Omental fat pad (tissue), 3 donors: ENCODE measurements at regions not wholly inside any gene's neighbourhood (a gene's known extent, or its start where the extent isn't known, plus 50 kb on each side); places are given as distances from the start of the nearest gene placed in this dataset.

ENCODE experiments used
- ATAC-seq: fragments of 150-250 bp; one replicate; pipeline ENCODE4 v1.9.1; 2016; ENCODE audit warnings: mild to moderate bottlenecking, moderate library complexity; ENCODE audit not compliant: low FRiP score
- DNase-seq: peaks from one replicate; pipeline ENCODE4 v3.0.0-alpha.2; 2019; ENCODE audit warnings: low spot score
- TF ChIP-seq, protein P1 (sequence below), 3 donors: fragments of 450-650 bp; IDR thresholded peaks; one replicate each; pipeline ENCODE4 v1.5.1; 2016 to 2017; ENCODE audit warnings: antibody characterized with exemption in 3 of 3, mild to moderate bottlenecking in 3 of 3, moderate library complexity in 2 of 3

DNA sequence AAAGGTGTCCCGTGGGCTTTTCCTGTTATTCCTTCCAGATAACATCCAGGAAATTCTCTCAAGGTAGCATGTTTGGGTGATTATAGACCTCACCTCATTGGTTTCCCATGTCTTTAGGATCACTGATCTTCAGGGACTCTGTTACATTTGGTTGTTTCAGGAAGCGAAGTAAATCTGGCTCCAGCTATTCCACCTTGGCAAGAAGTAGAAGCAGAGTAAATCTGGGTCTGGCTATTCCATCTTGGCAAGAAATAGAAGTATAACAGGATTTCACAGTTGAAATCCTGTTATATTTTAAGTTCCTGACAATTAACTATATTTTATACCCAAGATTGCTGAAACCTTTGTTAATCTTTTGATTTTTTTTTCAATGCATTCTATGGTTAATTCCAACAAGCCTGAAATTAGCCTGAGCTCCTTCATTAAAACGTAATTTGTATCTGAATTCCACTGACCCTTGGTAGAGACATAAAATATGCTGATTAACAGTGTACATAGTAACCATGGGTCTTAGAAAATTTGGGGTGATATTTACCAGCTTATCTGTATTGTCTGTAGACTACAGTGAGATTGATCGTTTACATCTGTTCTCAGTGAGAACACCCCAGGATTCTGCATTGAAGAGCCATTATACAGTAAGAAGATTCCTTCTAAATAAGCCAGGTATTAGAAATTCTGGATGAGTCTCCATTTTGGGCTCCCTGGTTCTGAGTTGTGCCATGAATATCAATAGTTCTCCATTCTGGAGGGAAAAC is 267.6 kb upstream of the SLITRK6 start:
- ATAC-seq (no peak), DNase-seq (no peak)
- TF ChIP-seq, protein P1, sequence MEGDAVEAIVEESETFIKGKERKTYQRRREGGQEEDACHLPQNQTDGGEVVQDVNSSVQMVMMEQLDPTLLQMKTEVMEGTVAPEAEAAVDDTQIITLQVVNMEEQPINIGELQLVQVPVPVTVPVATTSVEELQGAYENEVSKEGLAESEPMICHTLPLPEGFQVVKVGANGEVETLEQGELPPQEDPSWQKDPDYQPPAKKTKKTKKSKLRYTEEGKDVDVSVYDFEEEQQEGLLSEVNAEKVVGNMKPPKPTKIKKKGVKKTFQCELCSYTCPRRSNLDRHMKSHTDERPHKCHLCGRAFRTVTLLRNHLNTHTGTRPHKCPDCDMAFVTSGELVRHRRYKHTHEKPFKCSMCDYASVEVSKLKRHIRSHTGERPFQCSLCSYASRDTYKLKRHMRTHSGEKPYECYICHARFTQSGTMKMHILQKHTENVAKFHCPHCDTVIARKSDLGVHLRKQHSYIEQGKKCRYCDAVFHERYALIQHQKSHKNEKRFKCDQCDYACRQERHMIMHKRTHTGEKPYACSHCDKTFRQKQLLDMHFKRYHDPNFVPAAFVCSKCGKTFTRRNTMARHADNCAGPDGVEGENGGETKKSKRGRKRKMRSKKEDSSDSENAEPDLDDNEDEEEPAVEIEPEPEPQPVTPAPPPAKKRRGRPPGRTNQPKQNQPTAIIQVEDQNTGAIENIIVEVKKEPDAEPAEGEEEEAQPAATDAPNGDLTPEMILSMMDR (IDR thresholded peaks at IDR 0.05), result no peak

DNA sequence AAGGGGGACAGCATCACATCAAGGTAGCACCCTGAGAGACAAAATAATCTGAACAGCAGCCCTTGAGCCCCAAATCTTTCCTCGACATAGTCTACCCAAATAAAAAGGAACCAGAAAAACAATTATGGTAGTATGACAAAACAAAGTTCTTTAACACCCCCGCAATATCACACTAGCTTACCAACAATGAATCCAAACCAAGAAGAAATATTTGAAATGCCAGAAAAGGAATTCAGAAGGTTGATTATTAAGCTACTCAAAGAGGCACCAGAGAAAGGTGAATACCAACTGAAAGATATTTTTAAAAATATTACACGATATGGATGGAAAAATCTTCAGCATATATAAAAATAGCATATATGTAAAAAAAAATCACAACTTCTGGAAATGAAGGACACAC is 252.9 kb upstream of the SLITRK6 start:
- no peak for ATAC-seq
- TF ChIP-seq, protein P1 (IDR thresholded peaks at IDR 0.05), result no peak

DNA sequence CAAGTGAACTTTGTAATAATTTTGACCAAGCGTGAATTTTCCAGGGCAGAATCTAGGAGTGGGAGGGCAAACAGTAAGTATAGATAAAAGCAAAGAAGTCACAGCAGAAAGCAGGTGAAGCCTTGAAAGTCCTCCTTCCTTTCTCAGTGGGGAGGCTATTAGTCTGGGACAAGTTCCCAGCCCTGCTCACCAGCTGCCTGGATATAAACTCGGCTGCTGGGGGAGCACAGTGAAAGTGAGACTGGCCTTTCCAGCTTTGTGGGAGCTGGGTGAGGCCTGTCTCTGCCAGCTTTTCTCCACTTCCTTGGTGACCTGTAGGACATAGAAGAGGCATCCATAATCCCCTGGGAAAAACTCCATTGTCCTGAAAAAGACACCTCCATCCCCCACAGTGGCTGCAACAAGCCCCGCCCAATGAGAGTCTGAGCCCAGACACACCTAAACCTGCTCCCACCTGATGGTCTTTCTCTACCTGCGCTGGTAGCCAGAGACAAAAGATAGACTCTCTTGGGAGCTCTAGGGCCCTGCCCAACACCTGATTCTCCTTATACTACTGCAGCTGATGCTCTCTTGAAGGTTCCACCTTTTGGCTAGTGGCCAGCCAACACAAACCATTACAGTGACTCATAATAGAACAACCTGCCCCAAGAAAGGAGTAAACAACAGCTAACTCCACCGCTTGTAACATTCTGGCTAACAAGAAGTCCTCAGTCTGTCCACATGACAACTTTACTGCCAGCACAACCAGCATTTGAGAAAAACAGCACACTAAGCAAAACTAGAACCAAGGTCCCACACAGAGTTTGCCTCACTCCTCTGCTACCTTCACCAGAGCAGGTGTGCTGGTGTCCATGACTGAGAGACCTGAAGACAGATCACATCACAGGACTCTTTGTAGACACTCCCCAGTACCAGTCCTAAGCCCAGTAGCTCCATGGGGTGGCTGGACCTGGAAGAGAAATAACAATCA is 252.2 kb upstream of the SLITRK6 start:
- ATAC-seq (no peak), DNase-seq (no peak)
- TF ChIP-seq, protein P1 (IDR thresholded peaks at IDR 0.05), result no peak

More for the DNA sequence above, 252.9 kb upstream of the SLITRK6 start:
- DNase-seq, result no peak

DNA sequence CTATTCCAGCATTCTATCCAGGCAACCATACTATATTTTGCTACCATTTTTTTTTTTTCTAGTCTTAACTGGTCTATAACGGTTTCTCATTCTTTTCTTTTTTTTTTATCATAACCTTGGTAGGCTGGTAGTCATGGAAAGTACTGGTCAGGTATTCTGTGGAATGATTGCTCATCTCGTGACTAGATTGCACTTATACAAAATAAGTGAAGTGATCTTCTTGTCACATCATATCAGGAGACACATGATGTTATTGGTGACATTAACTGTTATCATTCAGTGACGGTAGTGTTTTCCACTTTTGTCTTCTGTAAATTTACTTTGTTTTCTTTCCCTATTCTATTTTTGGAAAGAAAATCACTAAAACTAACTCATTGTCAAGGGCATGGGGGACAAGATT is 239.3 kb upstream of the SLITRK6 start:
- no peak for DNase-seq
- ATAC-seq, result no peak
- TF ChIP-seq, protein P1 (IDR thresholded peaks at IDR 0.05), result no peak

DNA sequence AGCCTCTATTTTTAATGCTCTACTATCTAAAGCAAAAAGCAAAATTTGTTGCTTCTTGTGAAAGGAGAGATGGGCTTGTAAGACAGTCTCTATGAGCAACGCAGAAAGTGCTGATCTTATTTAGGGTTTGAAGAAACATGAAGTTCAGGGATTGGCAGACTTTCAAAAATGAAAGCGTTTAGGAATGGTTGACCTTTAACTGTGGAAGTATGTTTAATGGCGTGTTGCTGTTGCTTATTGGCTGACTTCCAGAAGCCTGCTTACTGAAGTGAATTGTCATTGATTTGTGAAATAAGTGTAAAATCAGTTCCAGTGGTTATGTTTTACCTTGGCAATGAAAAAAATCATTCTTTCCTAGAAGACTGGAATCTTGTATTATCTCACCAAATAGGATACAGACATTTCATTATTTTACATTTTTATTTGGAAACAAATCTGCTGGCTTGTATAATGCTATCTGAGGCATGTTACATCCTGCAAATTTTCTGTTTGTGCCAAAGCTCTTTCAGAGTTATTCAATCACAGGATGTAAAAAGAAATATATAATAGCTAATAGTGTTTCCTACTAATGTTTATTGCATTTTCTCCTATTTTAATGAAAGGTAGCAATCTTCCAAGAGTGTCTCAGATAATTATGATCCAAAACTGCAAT is 221.3 kb upstream of the SLITRK6 start:
- DNase-seq (no peak), ATAC-seq (peak; percentile 57)
- TF ChIP-seq, protein P1 (IDR thresholded peaks at IDR 0.05), result no peak

DNA sequence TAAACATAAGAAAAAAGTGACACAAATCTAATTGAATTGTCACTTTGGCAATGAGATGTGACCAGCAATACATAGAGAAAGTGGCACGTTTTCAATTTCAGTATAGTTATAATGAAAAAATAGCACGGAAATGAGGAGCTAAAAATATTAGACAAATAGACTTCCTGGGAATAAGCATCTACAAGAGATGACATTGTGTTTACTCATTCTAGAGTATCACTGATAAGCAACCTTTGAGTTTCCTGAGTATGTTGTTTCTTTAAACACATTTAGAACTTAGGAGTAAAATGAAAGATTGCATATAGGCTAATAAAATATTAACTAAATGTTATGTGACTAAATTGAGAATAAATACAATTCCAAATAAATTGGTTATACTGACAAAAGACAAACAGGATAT is 207.1 kb upstream of the SLITRK6 start:
- no peak for DNase-seq
- TF ChIP-seq, protein P1 (IDR thresholded peaks at IDR 0.05), result no peak
- ATAC-seq, result no peak
